ENCODE measurements at regions not wholly inside any gene's neighbourhood (a gene's known extent, or its start where the extent isn't known, plus 50 kb on each side); places are given as distances from the start of the nearest gene placed in this dataset.
A peak's percentile ranks its signal among the peaks of the same experiment; 100 is the strongest.

- no peak for TF ChIP-seq POLR2AphosphoS5 (IDR thresholded peaks at IDR 0.05)
- TF ChIP-seq CTCF (IDR thresholded peaks at IDR 0.05): no peak
- no peak for DNase-seq
- H3K27me3 ChIP-seq: no peaks in the 10 kb centered on the region
- H3K27ac ChIP-seq: no peak overlapping the region
- peaks cover 0 to under 1% (median under 1%) of the 10 kb centered on the region in 4 donors for H3K4me1 ChIP-seq
- 76 to 91% methylated on average over 2 of the region's 2 CpGs for WGBS, 2 donors (ENCODE audit: low coverage in 1 of 2)
- intact Hi-C loops (cut with DNase I; ENCODE audit: low total_unique reads) (no loop called here), in situ Hi-C loops (cut with MboI; ENCODE audit: low pct_ligation_motif_present in 1 of 4, low pct_unique_long_range_greater_than_20kb in 1 of 4, low sequenced_read_pairs in 3 of 4) (no loop called here)
- H3K4me3 ChIP-seq: no peak overlapping the region
- no peaks in the 10 kb centered on the region for H3K9me3 ChIP-seq
- no peaks in the 10 kb centered on the region for H3K36me3 ChIP-seq
Observed at GRCh38 chr2:38224181-38224580, 148.2 kb upstream of the CYP1B1 start.

- Histone ChIP-seq H3K9me3 (no peaks in the 10 kb centered on the region), H3K27me3 (no peaks in the 10 kb centered on the region), H3K4me3 (no peak overlapping the region), H3K36me3 (no peaks in the 10 kb centered on the region), H3K4me1 (peaks cover 0 to 8% (median 3%) of the 10 kb centered on the region in 4 donors), H3K27ac (no peak overlapping the region)
- TF ChIP-seq POLR2A (IDR thresholded peaks at IDR 0.05): no peak
- whole genome bisulfite sequencing, 2 donors (ENCODE audit: low coverage in 1 of 2): 79 to 82% methylated on average over 4 of the region's 4 CpGs
- in situ Hi-C loops (cut with MboI; ENCODE audit: low pct_ligation_motif_present in 1 of 4, low pct_unique_long_range_greater_than_20kb in 1 of 4, low sequenced_read_pairs in 3 of 4): no loop called here
- intact Hi-C loops (cut with DNase I; ENCODE audit: low total_unique reads): no loop called here
- no peak for DNase-seq
Observed at GRCh38 chr2:38223256-38223655, 147.3 kb upstream of the CYP1B1 start.

- DNase-seq: no peak
- TF ChIP-seq POLR2A (IDR thresholded peaks at IDR 0.05) (no peak), CTCF (IDR thresholded peaks at IDR 0.05) (no peak), POLR2AphosphoS5 (IDR thresholded peaks at IDR 0.05) (no peak)
- Histone ChIP-seq H3K36me3 (no peaks in the 10 kb centered on the region), H3K4me1 (peaks cover 0 to 10% (median 4%) of the 10 kb centered on the region in 4 donors), H3K27ac (no peak overlapping the region), H3K9me3 (no peaks in the 10 kb centered on the region), H3K27me3 (no peaks in the 10 kb centered on the region), H3K4me3 (no peak overlapping the region)
- WGBS, 2 donors (ENCODE audit: low coverage in 1 of 2): 89 to 100% methylated on average over 3 of the region's 3 CpGs
- intact Hi-C loops (cut with DNase I; ENCODE audit: low total_unique reads) (no loop called here), in situ Hi-C loops (cut with MboI; ENCODE audit: low pct_ligation_motif_present in 1 of 4, low pct_unique_long_range_greater_than_20kb in 1 of 4, low sequenced_read_pairs in 3 of 4) (no loop called here)
Observed at GRCh38 chr2:38220164-38220563, 144.2 kb upstream of the CYP1B1 start.

- Histone ChIP-seq H3K4me3 (no peak overlapping the region), H3K27me3 (no peaks in the 10 kb centered on the region), H3K4me1 (peaks cover 0 to 10% (median 7%) of the 10 kb centered on the region in 4 donors), H3K27ac (peak overlapping the region in 2 of 4 donors; percentile 28 to 82), H3K36me3 (no peaks in the 10 kb centered on the region), H3K9me3 (no peaks in the 10 kb centered on the region)
- in situ Hi-C loops (cut with MboI; ENCODE audit: low pct_ligation_motif_present in 1 of 4, low pct_unique_long_range_greater_than_20kb in 1 of 4, low sequenced_read_pairs in 3 of 4) (no loop called here), intact Hi-C loops (cut with DNase I; ENCODE audit: low total_unique reads) (no loop called here)
- WGBS, 2 donors (ENCODE audit: low coverage in 1 of 2): 40 to 71% methylated on average over 2 to 5 of the region's 5 CpGs
- no peak for DNase-seq
- TF ChIP-seq CTCF (IDR thresholded peaks at IDR 0.05): no peak
Observed at GRCh38 chr2:38218995-38219394, 143.0 kb upstream of the CYP1B1 start.

- 53 to 95% methylated on average over 3 to 4 of the region's 4 CpGs for WGBS, 2 donors (ENCODE audit: low coverage in 1 of 2)
- intact Hi-C loops (cut with DNase I; ENCODE audit: low total_unique reads): no loop called here
- no peak for DNase-seq
- H3K9me3 ChIP-seq: no peaks in the 10 kb centered on the region
- in situ Hi-C loops (cut with MboI; ENCODE audit: low pct_ligation_motif_present in 1 of 4, low pct_unique_long_range_greater_than_20kb in 1 of 4, low sequenced_read_pairs in 3 of 4): no loop called here
- TF ChIP-seq EP300 (IDR thresholded peaks at IDR 0.05; ENCODE audit: low read depth) (no peak), CTCF (IDR thresholded peaks at IDR 0.05) (no peak), POLR2A (IDR thresholded peaks at IDR 0.05) (no peak), POLR2AphosphoS5 (IDR thresholded peaks at IDR 0.05) (peak; percentile 24 to 81 (median 72))
- no peaks in the 10 kb centered on the region for H3K27me3 ChIP-seq
- H3K36me3 ChIP-seq: no peaks in the 10 kb centered on the region
- H3K4me3 ChIP-seq: no peak overlapping the region
- H3K4me1 ChIP-seq: peaks cover 0 to 10% (median 7%) of the 10 kb centered on the region in 4 donors
- peak overlapping the region in 2 of 4 donors; percentile 55 to 82 for H3K27ac ChIP-seq
Observed at GRCh38 chr2:38218591-38218991, 142.6 kb upstream of the CYP1B1 start.
